GM19239 (cell line): ENCODE measurements at regions not wholly inside any gene's neighbourhood (a gene's known extent, or its start where the extent isn't known, plus 50 kb on each side); places are given as distances from the start of the nearest gene placed in this dataset.
"Not testable (repeated sequence)": the region's sequence is repeated elsewhere in the genome, so short reads cannot be mapped to it uniquely, and the experiment has no call there.

Experiments used
- DNase-seq: peaks from one replicate; pipeline ENCODE4 v3.0.0; 2011; ENCODE audit warnings: low spot score; ENCODE audit not compliant: insufficient read length
- FAIRE-seq: peaks from 2 replicates; lab custom pipeline; 2011; peaks lifted over from hg19 to GRCh38; lab: Jason Lieb, UNC

- DNase-seq (no peak), FAIRE-seq (no peak)
These were observed 56.6 kb downstream of the SLITRK1 start for GRCh38 chr13:83825676-83826075.

GRCh38 chr13:83824560-83824959 lies 57.7 kb downstream of the SLITRK1 start:
- FAIRE-seq, result no peak

GRCh38 chr13:83824120-83824519 lies 58.2 kb downstream of the SLITRK1 start:
- no peak for DNase-seq
- FAIRE-seq, result no peak

More at GRCh38 chr13:83824560-83824959, 57.7 kb downstream of the SLITRK1 start:
- DNase-seq, result no peak

GRCh38 chr13:83819611-83820010 lies 62.7 kb downstream of the SLITRK1 start:
- DNase-seq (no peak), FAIRE-seq (no peak)

- FAIRE-seq (no peak), DNase-seq (no peak)
These were observed 63.1 kb downstream of the SLITRK1 start for GRCh38 chr13:83819156-83819555.

- FAIRE-seq (no peak), DNase-seq (no peak)
These were observed 66.2 kb downstream of the SLITRK1 start for GRCh38 chr13:83816081-83816480.

GRCh38 chr13:83815598-83815997 lies 66.7 kb downstream of the SLITRK1 start:
- FAIRE-seq, result no peak
- DNase-seq, result no peak

- no peak for DNase-seq
- no peak for FAIRE-seq
These were observed 72.1 kb downstream of the SLITRK1 start for GRCh38 chr13:83810136-83810535.

GRCh38 chr13:83804356-83804962 lies 77.8 kb downstream of the SLITRK1 start:
- DNase-seq (no peak), FAIRE-seq (no peak)

GRCh38 chr13:83798731-83799130 lies 83.5 kb downstream of the SLITRK1 start:
- DNase-seq (no peak), FAIRE-seq (no peak)

GRCh38 chr13:83796364-83796763 lies 85.9 kb downstream of the SLITRK1 start:
- FAIRE-seq, result no peak

GRCh38 chr13:83794583-83794982 lies 87.7 kb downstream of the SLITRK1 start:
- no peak for FAIRE-seq
- no peak for DNase-seq

More at GRCh38 chr13:83796364-83796763, 85.9 kb downstream of the SLITRK1 start:
- DNase-seq, result no peak

- DNase-seq, result no peak
- no peak for FAIRE-seq
These were observed 102.0 kb downstream of the SLITRK1 start for GRCh38 chr13:83780227-83780626.

GRCh38 chr13:83773961-83774360 lies 108.3 kb downstream of the SLITRK1 start:
- no peak for DNase-seq
- FAIRE-seq, result no peak

- no peak for DNase-seq
These were observed 116.5 kb downstream of the SLITRK1 start for GRCh38 chr13:83765796-83766195.

GRCh38 chr13:83761631-83762030 lies 120.6 kb downstream of the SLITRK1 start:
- DNase-seq (no peak), FAIRE-seq (no peak)

More at GRCh38 chr13:83765796-83766195, 116.5 kb downstream of the SLITRK1 start:
- no peak for FAIRE-seq

GRCh38 chr13:83755210-83755609 lies 127.1 kb downstream of the SLITRK1 start:
- DNase-seq, FAIRE-seq: not testable (repeated sequence)

GRCh38 chr13:83753912-83754624 lies 128.2 kb downstream of the SLITRK1 start:
- no peak for DNase-seq
- no peak for FAIRE-seq

GRCh38 chr13:83752141-83752540 lies 130.1 kb downstream of the SLITRK1 start:
- DNase-seq, result no peak
- FAIRE-seq, result no peak

GRCh38 chr13:83740622-83741021 lies 141.7 kb downstream of the SLITRK1 start:
- DNase-seq, result no peak
- FAIRE-seq, result no peak

GRCh38 chr13:83738407-83738806 lies 143.9 kb downstream of the SLITRK1 start:
- FAIRE-seq (no peak), DNase-seq (no peak)

- FAIRE-seq, result no peak
- DNase-seq, result no peak
These were observed 149.0 kb downstream of the SLITRK1 start for GRCh38 chr13:83733293-83733692.
